Neural cell (in vitro differentiated cells): ENCODE measurements at regions not wholly inside any gene's neighbourhood (a gene's known extent, or its start where the extent isn't known, plus 50 kb on each side); places are given as distances from the start of the nearest gene placed in this dataset.

Experiments used
- H2AFZ ChIP-seq: fragments of 200-600, 300-800 bp; sonication (generic), shearing (Covaris generic); 2 replicates; pipeline ENCODE4 v1.6.0; 2014; ENCODE audit warnings: low read depth, mild to moderate bottlenecking, antibody characterized with exemption, low read length, moderate library complexity
- H3F3A ChIP-seq: fragments of 200-600 bp; shearing (Covaris generic); 2 replicates; pipeline ENCODE4 v1.6.1; 2016; ENCODE audit warnings: mild to moderate bottlenecking, moderate library complexity, mixed read lengths, antibody characterized with exemption, low read length; ENCODE audit not compliant: insufficient read depth, poor library complexity, severe bottlenecking
- H3K27ac ChIP-seq: fragments of 200-600, 300-800 bp; sonication (generic), shearing (Covaris generic); 2 replicates; pipeline ENCODE4 v1.5.1; 2014; ENCODE audit warnings: mild to moderate bottlenecking, low read length, moderate library complexity
- H3K27me3 ChIP-seq: fragments of 300-800, 200-600 bp; sonication (generic), shearing (Covaris generic); 2 replicates; pipeline ENCODE4 v1.6.0; 2014; ENCODE audit warnings: mild to moderate bottlenecking, low read depth, low read length, moderate library complexity; ENCODE audit not compliant: insufficient read depth
- H3K36me3 ChIP-seq: fragments of 300-800, 200-600 bp; sonication (generic), shearing (Covaris generic); 2 replicates; pipeline ENCODE4 v1.5.1; 2014; ENCODE audit warnings: mild to moderate bottlenecking, antibody characterized with exemption, low read length, moderate library complexity; ENCODE audit not compliant: insufficient read depth
- H3K4me2 ChIP-seq: fragments of 300-800, 200-600 bp; sonication (generic), shearing (Covaris generic); 2 replicates; pipeline ENCODE4 v1.6.0; 2014; ENCODE audit warnings: mild to moderate bottlenecking, low read length
- H3K4me3 ChIP-seq: fragments of 300-800, 200-600 bp; sonication (generic), shearing (Covaris generic); 2 replicates; pipeline ENCODE4 v1.5.1; 2014; ENCODE audit warnings: mild to moderate bottlenecking, low read length, moderate library complexity
- H3K79me2 ChIP-seq: fragments of 200-600 bp; shearing (Covaris generic); replicated peaks from 2 replicates; pipeline ENCODE4 v1.6.0; 2014; ENCODE audit warnings: mild to moderate bottlenecking, low read length, moderate library complexity; ENCODE audit not compliant: insufficient read depth
- H3K9ac ChIP-seq: fragments of 300-800, 200-600 bp; sonication (generic), shearing (Covaris generic); 2 replicates; pipeline ENCODE4 v1.6.1; 2016; ENCODE audit warnings: mild to moderate bottlenecking, low read length, mixed read lengths
- H3K9me2 ChIP-seq: fragments of 200-600 bp; shearing (Covaris generic); 2 replicates; pipeline ENCODE4 v1.6.1; 2016; ENCODE audit warnings: mild to moderate bottlenecking, low read length, mixed read lengths; ENCODE audit not compliant: insufficient read depth
- H3K9me3 ChIP-seq: fragments of 200-600, 300-800 bp; sonication (generic), shearing (Covaris generic); 2 replicates; pipeline ENCODE4 v1.6.1; 2016; ENCODE audit warnings: mild to moderate bottlenecking, mixed run types, low read length, moderate library complexity, mixed read lengths
- H4K20me1 ChIP-seq: fragments of 200-600 bp; shearing (Covaris generic); 2 replicates; pipeline ENCODE4 v1.6.1; 2016; ENCODE audit warnings: mild to moderate bottlenecking, mixed run types; ENCODE audit not compliant: insufficient read depth
- CTCF ChIP-seq: fragments of 450-650 bp; IDR thresholded peaks from 2 replicates; pipeline ENCODE4 v1.5.1; 2014; ENCODE audit warnings: antibody characterized with exemption, mild to moderate bottlenecking, moderate library complexity; ENCODE audit not compliant: poor library complexity, severe bottlenecking
- EP300 ChIP-seq: fragments of 450-650 bp; conservative IDR thresholded peaks from 2 replicates; pipeline ENCODE4 v1.6.1; 2014; ENCODE audit warnings: antibody characterized with exemption, mild to moderate bottlenecking, moderate library complexity; ENCODE audit not compliant: poor library complexity, severe bottlenecking
- EZH2 ChIP-seq: fragments of 200-600, 300-800 bp; shearing (Covaris generic), sonication (generic); IDR thresholded peaks from 2 replicates; pipeline ENCODE4 v1.6.1; 2014; ENCODE audit warnings: antibody characterized with exemption, low read length, borderline replicate concordance, mild to moderate bottlenecking; ENCODE audit not compliant: insufficient read depth, poor library complexity, severe bottlenecking
- MXI1 ChIP-seq: fragments of 450-650 bp; conservative IDR thresholded peaks from 2 replicates; pipeline ENCODE4 v1.6.1; 2014; ENCODE audit warnings: antibody characterized with exemption, mild to moderate bottlenecking; ENCODE audit not compliant: poor library complexity, severe bottlenecking
- POLR2AphosphoS5 ChIP-seq: IDR thresholded peaks from 2 replicates; pipeline ENCODE4 v1.6.1; 2012
- RAD21 ChIP-seq: fragments of 450-650 bp; conservative IDR thresholded peaks from 2 replicates; pipeline ENCODE4 v1.6.1; 2014; ENCODE audit warnings: antibody characterized with exemption, mild to moderate bottlenecking, moderate library complexity
- SMC3 ChIP-seq: fragments of 450-650 bp; conservative IDR thresholded peaks from 2 replicates; pipeline ENCODE4 v1.6.1; 2014; ENCODE audit warnings: antibody characterized with exemption, mild to moderate bottlenecking, moderate library complexity; ENCODE audit not compliant: poor library complexity
- TAF1 ChIP-seq: IDR thresholded peaks from 2 replicates; pipeline ENCODE4 v1.6.1; 2012; ENCODE audit warnings: low read depth
- TF ChIP-seq, protein P1 (sequence below): IDR thresholded peaks from 2 replicates; pipeline ENCODE4 v1.6.1; 2012; ENCODE audit warnings: borderline replicate concordance

GRCh38 chr3:176714034-176714433, 483.2 kb downstream of the TBL1XR1 start:
- TF ChIP-seq, protein P1, sequence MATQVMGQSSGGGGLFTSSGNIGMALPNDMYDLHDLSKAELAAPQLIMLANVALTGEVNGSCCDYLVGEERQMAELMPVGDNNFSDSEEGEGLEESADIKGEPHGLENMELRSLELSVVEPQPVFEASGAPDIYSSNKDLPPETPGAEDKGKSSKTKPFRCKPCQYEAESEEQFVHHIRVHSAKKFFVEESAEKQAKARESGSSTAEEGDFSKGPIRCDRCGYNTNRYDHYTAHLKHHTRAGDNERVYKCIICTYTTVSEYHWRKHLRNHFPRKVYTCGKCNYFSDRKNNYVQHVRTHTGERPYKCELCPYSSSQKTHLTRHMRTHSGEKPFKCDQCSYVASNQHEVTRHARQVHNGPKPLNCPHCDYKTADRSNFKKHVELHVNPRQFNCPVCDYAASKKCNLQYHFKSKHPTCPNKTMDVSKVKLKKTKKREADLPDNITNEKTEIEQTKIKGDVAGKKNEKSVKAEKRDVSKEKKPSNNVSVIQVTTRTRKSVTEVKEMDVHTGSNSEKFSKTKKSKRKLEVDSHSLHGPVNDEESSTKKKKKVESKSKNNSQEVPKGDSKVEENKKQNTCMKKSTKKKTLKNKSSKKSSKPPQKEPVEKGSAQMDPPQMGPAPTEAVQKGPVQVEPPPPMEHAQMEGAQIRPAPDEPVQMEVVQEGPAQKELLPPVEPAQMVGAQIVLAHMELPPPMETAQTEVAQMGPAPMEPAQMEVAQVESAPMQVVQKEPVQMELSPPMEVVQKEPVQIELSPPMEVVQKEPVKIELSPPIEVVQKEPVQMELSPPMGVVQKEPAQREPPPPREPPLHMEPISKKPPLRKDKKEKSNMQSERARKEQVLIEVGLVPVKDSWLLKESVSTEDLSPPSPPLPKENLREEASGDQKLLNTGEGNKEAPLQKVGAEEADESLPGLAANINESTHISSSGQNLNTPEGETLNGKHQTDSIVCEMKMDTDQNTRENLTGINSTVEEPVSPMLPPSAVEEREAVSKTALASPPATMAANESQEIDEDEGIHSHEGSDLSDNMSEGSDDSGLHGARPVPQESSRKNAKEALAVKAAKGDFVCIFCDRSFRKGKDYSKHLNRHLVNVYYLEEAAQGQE, result no peak
- TF ChIP-seq TAF1, result no peak
- TF ChIP-seq RAD21, result no peak
- Histone ChIP-seq H3K4me3 (no peak overlapping the region), H3K9me3 (no peaks in the 10 kb centered on the region), H3K79me2 (no peaks in the 10 kb centered on the region), H4K20me1 (no peaks in the 10 kb centered on the region), H3K4me2 (no peak overlapping the region), H2AFZ (no peak overlapping the region), H3K36me3 (no peaks in the 10 kb centered on the region), H3K9me2 (no peaks in the 10 kb centered on the region), H3K27me3 (no peaks in the 10 kb centered on the region), H3F3A (no peaks in the 10 kb centered on the region), H3K27ac (no peak overlapping the region), H3K9ac (no peak overlapping the region)

GRCh38 chr3:176712191-176712590, 485.1 kb downstream of the TBL1XR1 start:
- Histone ChIP-seq H3F3A (no peaks in the 10 kb centered on the region), H4K20me1 (no peaks in the 10 kb centered on the region), H3K4me2 (peak overlapping the region; percentile 1), H3K36me3 (no peaks in the 10 kb centered on the region), H3K9me3 (no peaks in the 10 kb centered on the region), H3K27ac (no peak overlapping the region), H2AFZ (no peak overlapping the region), H3K9ac (no peak overlapping the region), H3K4me3 (no peak overlapping the region), H3K27me3 (no peaks in the 10 kb centered on the region), H3K9me2 (no peaks in the 10 kb centered on the region), H3K79me2 (no peaks in the 10 kb centered on the region)
- TF ChIP-seq SMC3, result no peak
- TF ChIP-seq EZH2, result no peak
- no peak for TF ChIP-seq EP300
- TF ChIP-seq CTCF, result no peak
- no peak for TF ChIP-seq TAF1
- no peak for TF ChIP-seq POLR2AphosphoS5
- no peak for TF ChIP-seq MXI1
- TF ChIP-seq, protein P1, result no peak
- no peak for TF ChIP-seq RAD21
